ENCODE measurements at regions not wholly inside any gene's neighbourhood (a gene's known extent, or its start where the extent isn't known, plus 50 kb on each side); places are given as distances from the start of the nearest gene placed in this dataset.

DNA sequence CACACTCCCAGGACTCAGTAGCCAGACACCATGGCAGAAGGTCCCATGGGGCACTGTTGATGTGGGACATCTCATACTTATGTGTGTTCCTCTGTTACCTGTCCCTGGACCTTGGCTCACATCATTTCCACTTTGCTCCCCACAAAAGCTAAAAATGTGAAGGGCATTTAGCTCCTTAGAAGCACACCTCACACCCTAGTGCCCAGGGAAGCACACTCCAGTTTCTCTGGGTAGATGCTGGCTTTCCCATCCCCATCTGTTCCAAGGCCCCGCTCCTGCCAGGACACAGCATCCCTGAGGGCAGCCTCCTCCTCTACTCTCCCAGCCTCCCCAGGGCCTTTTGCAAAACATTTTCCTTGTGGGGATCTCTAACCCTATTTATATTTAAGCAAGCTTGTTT lies 572.4 kb upstream of the MGMT start:
- TF ChIP-seq POLR2A (IDR thresholded peaks at IDR 0.05; ENCODE audit: low read depth, low read length) (no peak), POLR2AphosphoS5 (IDR thresholded peaks at IDR 0.05; ENCODE audit: insufficient read depth, low read depth, low read length) (no peak), GATA2 (IDR thresholded peaks at IDR 0.05; ENCODE audit: insufficient read depth, insufficient read length, low read depth, low read length) (no peak)
- TF ChIP-seq, protein P1, sequence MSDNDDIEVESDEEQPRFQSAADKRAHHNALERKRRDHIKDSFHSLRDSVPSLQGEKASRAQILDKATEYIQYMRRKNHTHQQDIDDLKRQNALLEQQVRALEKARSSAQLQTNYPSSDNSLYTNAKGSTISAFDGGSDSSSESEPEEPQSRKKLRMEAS (IDR thresholded peaks at IDR 0.05; ENCODE audit: insufficient read depth, insufficient read length), result no peak
- TF ChIP-seq, protein P2, sequence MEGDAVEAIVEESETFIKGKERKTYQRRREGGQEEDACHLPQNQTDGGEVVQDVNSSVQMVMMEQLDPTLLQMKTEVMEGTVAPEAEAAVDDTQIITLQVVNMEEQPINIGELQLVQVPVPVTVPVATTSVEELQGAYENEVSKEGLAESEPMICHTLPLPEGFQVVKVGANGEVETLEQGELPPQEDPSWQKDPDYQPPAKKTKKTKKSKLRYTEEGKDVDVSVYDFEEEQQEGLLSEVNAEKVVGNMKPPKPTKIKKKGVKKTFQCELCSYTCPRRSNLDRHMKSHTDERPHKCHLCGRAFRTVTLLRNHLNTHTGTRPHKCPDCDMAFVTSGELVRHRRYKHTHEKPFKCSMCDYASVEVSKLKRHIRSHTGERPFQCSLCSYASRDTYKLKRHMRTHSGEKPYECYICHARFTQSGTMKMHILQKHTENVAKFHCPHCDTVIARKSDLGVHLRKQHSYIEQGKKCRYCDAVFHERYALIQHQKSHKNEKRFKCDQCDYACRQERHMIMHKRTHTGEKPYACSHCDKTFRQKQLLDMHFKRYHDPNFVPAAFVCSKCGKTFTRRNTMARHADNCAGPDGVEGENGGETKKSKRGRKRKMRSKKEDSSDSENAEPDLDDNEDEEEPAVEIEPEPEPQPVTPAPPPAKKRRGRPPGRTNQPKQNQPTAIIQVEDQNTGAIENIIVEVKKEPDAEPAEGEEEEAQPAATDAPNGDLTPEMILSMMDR (IDR thresholded peaks at IDR 0.05; ENCODE audit: extremely low read depth in 1 of 2, insufficient read depth in 1 of 2, low read depth in 1 of 2, low read length in 2 of 2), result no peak
